GM20431 (cell line): ENCODE measurements at regions not wholly inside any gene's neighbourhood (a gene's known extent, or its start where the extent isn't known, plus 50 kb on each side); places are given as distances from the start of the nearest gene placed in this dataset.

Source experiments
- in situ Hi-C: fragments of 300-500 bp; cut with MseI, MboI; formaldehyde crosslinking; loops from one replicate; pipeline ENCODE4 v1.15.0; 2020; ENCODE audit warnings: low sequenced_read_pairs; ENCODE audit not compliant: unreplicated experiment

- in situ Hi-C loops = no loop called here
Measured at GRCh38 chr9:109937861-109938453, 158.0 kb downstream of the PALM2AKAP2 start.

GRCh38 chr9:109939698-109940342, 159.8 kb downstream of the PALM2AKAP2 start:
- in situ Hi-C loops = no loop called here

GRCh38 chr9:109940561-109940960, 160.6 kb downstream of the PALM2AKAP2 start:
- in situ Hi-C loops = no loop called here

- in situ Hi-C loops = no loop called here
Measured at GRCh38 chr9:109941771-109942170, 161.8 kb downstream of the PALM2AKAP2 start.

DNA sequence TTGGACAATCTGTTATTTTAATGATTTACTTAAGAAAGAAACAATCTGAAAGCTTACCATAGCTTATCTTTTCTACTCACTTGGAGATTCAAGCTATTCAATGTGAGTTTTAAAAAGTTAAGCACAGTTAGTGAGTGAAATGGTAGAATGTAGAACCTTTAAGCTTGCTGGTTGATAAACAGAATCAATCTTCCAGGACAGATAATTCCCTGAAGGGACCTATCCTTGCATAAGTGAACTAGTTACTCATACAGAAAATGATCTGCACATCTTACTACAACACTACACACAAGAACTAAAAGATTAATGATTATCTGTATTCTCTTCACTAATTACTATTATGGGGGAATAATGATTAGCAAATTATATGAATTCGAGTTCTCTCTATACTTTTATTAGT, 165.6 kb downstream of the PALM2AKAP2 start:
- in situ Hi-C loops = no loop called here

GRCh38 chr9:109948453-109948852, 168.5 kb downstream of the PALM2AKAP2 start:
- in situ Hi-C loops = no loop called here

- in situ Hi-C loops = no loop called here
Measured at GRCh38 chr9:109950710-109951443, 170.9 kb downstream of the PALM2AKAP2 start.

GRCh38 chr9:109953300-109953699, 173.3 kb downstream of the PALM2AKAP2 start:
- in situ Hi-C loops = no loop called here

GRCh38 chr9:109953813-109954497, 174.0 kb downstream of the PALM2AKAP2 start:
- in situ Hi-C loops = no loop called here

DNA sequence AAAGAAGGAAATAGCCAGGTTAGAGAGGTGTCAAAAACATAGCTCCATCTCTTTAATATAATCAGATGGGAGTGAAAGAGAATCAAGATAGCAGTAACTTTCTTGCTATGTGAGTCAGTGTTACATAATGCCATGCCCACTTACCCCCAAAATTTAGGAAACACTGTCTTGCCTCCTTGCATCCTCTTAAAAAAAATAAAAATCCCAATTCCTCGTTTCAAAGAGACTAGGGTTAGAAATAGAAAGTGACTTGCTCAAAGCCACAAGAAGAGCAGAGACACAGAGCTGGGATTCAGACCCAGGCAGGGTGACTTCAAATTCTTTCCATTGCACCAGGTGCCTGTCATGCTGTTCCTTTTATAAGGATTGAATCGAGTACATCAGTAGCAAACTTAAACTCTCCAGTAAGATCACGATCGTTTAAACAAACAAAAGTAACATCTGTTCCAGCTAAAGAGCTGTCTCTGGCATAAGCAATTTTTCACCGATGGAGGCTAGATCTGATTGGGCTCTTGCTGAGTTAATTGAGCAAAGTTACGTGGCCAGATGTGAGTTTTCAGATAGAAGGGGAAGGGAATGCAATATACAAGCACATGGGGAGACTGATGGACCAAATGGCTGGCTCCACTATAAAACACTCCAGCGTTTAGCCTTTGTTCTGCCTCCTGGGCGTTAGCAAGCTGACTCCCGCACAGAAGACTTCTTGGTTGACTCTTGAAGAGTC, 176.9 kb downstream of the PALM2AKAP2 start:
- in situ Hi-C loops = no loop called here

DNA sequence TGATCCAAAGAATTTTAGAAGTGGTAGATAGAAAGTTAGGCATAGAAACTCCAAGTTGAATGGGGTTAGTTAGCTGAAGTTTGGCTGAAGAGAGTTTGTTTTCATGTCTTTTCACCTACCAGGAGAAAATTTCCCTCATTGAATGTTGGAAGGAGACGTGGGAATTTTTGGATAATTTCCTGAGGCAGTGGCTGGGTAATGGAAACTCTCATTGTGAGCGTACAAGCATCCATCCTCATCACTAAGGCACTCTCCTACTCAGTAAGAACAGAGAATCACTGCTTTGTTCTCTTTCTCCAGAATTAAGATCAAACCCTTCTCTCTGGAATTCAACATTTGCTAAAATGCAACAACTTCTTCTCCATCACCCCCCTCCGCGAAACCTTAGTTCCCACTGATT, 179.7 kb downstream of the PALM2AKAP2 start:
- in situ Hi-C loops = no loop called here

GRCh38 chr9:109961626-109962025, 181.6 kb downstream of the PALM2AKAP2 start:
- in situ Hi-C loops = no loop called here

- in situ Hi-C loops = no loop called here
Measured at GRCh38 chr9:109962215-109962614, 182.2 kb downstream of the PALM2AKAP2 start.

GRCh38 chr9:109963079-109963478, 183.1 kb downstream of the PALM2AKAP2 start:
- in situ Hi-C loops = no loop called here

- in situ Hi-C loops = no loop called here
Measured at GRCh38 chr9:109966643-109967368, 186.8 kb downstream of the PALM2AKAP2 start.

GRCh38 chr9:109967651-109968642, 187.9 kb downstream of the PALM2AKAP2 start:
- in situ Hi-C loops = no loop called here

GRCh38 chr9:109969011-109969410, 189.0 kb downstream of the PALM2AKAP2 start:
- in situ Hi-C loops = no loop called here

DNA sequence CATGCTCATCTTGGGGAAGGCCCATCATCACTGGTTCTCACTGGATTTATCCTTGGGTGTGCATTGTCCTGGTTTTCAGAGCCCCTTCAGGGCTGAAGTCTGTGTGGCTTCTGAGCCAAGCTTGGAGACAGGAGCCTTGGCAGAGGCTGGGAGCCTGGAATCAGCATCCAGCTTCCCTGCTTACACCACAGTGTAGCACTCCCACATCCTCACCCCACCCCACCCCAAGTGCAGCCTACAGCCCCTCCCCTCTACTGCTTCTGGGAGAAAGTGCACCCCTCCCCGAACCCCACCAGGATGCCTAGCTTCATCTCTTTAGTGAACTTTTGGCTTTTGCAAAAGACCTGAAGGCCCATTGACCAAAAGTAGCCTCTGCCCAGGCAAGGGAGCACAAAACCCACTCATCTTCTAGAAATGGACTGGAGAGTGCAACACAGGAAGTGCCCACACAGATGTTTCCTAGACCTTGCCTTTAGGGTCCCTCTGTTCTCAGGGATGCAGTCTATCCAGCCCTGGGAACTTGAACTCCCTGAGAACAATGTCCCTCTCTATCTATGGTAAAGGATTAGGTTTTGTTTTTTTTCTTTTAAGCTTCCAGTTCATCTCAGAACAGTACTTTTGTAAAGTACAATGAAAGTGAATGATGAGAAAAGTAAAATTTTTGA, 189.7 kb downstream of the PALM2AKAP2 start:
- in situ Hi-C loops = no loop called here
